Natural killer cell treated with Interleukin-12 subunit alpha and Interleukin-12 subunit beta and Interleukin-15 and Interleukin-18, amount 100 ng/mL, for 72 hours (primary cell): ENCODE measurements at regions not wholly inside any gene's neighbourhood (a gene's known extent, or its start where the extent isn't known, plus 50 kb on each side); places are given as distances from the start of the nearest gene placed in this dataset.

Source experiments
- ATAC-seq, 2 donors: fragments of 150-1000 bp; cut with Tn5 transposase in 1 of 2; sonication (Bioruptor Pico), chemical (Tn5 transposase) in 1 of 2; 2 replicates each; pipeline ENCODE4 v1.10.0; 2021
- DNase-seq: peaks from one replicate; pipeline ENCODE4 v3.0.0; 2022; ENCODE audit warnings: low spot score
- H3K27ac Mint-ChIP-seq, 2 donors: 1 replicate in 1 of 2; 2 replicates in 1 of 2; pipeline ENCODE4 v1.8.0; 2022; ENCODE audit warnings: mixed read lengths in 2 of 2, mild to moderate bottlenecking in 1 of 2, moderate library complexity in 1 of 2
- H3K27me3 Mint-ChIP-seq, 2 donors: 1 replicate in 1 of 2; 2 replicates in 1 of 2; pipeline ENCODE4 v1.8.0; 2022; ENCODE audit warnings: mixed read lengths in 2 of 2
- H3K36me3 Mint-ChIP-seq: one replicate; pipeline ENCODE4 v1.8.0; 2022; ENCODE audit warnings: mixed read lengths
- H3K4me1 Mint-ChIP-seq, 2 donors: 1 replicate in 1 of 2; 2 replicates in 1 of 2; pipeline ENCODE4 v1.8.0; 2022; ENCODE audit warnings: low read depth in 2 of 2, mixed read lengths in 2 of 2, mild to moderate bottlenecking in 1 of 2
- H3K4me3 Mint-ChIP-seq: one replicate; pipeline ENCODE4 v1.8.0; 2022; ENCODE audit warnings: mixed read lengths
- H3K9me3 Mint-ChIP-seq: 2 replicates; pipeline ENCODE4 v1.8.0; 2022; ENCODE audit warnings: mixed read lengths

DNA sequence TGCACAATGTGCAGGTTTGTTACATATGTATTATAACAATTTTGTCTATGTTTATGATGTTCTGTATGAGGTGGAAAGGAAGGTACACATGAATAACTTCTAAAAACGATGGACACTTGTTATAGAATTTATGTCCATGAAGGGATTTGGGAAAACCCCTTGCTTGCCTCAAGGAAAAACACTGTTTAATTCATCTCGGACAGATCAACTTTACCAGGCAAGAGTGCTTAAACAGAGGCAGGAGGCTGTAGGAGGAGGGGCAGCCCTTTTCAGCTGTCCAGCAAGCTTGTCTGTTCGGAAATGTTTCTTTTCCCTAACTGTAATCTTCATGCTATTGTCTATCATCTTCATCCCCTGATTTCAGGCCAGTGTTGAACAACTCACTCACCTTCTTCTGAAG lies 200.9 kb downstream of the CDC14C start:
- Mint-ChIP-seq H3K4me1 (no peaks in the 10 kb centered on the region), H3K27ac (no peak overlapping the region), H3K4me3 (no peak overlapping the region), H3K27me3 (no peaks in the 10 kb centered on the region), H3K36me3 (peaks cover 3% of the 10 kb centered on the region), H3K9me3 (peaks cover 12% of the 10 kb centered on the region)
- no peak for DNase-seq
- no peak for ATAC-seq

DNA sequence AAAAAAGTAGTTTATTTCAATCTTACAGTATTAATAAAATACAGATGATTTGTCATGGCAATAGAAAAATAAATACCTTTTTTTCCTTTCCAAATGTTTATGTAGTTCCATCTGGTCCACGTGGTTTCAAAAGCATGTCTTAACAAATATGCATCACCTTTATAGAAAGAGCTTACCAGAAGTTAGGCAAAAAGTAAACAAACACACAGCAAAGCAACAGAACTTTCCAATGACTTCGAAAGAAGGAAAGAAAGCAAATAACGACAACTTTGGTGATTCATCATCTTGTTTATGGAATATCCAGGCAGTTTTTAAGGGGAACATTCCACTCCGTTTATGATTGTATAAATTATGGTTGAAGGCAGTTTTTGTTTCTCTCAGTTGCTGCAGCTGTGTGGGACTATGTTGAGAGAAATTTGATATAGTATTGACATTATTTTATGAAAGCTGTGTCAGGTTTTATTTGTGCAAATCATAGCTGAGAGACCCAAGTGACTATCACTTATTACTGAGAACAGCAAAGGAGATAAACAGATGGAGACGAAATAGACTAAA lies 203.1 kb downstream of the CDC14C start:
- Mint-ChIP-seq H3K4me3 (no peak overlapping the region), H3K36me3 (no peaks in the 10 kb centered on the region), H3K9me3 (peaks cover 8% of the 10 kb centered on the region), H3K27me3 (no peaks in the 10 kb centered on the region), H3K27ac (no peak overlapping the region), H3K4me1 (no peaks in the 10 kb centered on the region)
- DNase-seq (no peak), ATAC-seq (no peak)

DNA sequence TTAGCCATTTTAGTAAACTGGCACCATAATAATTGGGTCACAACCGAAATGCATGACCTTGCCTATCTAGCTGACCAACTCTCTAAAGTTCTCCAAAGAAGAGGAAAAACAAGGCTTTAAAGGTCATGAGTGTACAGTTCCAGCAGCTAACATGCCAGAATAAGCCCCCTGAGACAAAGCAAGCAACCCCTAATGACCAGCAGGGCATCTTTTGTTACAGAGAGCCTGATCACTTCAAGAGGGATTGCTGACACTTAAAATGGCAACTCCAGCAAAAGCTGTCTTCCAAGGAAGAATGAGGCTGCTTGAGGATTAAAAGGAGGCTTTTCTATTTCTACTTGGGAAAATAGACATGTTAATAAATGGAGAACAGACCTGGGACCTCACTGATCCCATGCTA lies 213.6 kb downstream of the CDC14C start:
- DNase-seq: no peak
- Mint-ChIP-seq H3K4me1 (no peaks in the 10 kb centered on the region), H3K4me3 (no peak overlapping the region), H3K9me3 (peaks cover 6% of the 10 kb centered on the region), H3K36me3 (no peaks in the 10 kb centered on the region), H3K27ac (no peak overlapping the region), H3K27me3 (no peaks in the 10 kb centered on the region)
- no peak for ATAC-seq

DNA sequence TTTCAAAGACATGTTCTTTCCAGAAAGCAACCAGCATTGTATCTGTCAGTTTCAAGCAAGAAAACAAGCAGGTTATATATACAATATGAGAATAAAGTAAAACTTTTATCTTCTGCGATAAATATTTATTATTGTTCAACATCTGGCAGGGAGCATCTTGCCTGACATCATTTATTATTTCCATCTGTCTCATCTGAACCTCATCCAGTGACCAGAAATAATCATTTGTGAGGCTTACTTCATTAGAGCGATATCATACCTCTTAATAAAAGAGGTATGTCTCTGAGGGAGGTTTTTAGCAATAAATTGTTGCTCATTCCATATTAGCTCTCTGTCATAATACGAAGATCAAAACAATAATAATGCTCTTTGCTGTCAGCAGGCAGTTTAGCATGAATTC lies 226.1 kb downstream of the CDC14C start:
- no peaks in the 10 kb centered on the region for H3K4me1 Mint-ChIP-seq
- H3K27ac Mint-ChIP-seq: no peak overlapping the region
- ATAC-seq: no peak

DNA sequence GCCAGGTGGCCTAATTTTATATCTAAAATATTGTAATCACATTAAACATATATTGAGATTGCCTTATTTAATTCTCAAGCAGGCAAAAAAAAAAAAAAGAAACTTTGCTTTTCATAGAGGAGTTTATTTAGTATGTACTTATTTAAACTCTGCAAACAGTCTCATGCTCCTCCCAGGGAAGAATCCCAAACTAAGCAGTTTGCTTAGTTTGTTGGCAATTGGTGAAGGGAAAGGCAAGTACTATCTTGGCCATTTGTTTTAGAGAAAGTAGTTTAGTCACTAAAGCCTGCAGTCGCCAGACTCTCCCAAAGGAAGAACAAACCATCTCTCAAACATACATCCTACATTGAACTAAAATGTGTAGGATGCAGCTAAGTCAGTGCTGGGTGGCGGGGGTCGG lies 226.8 kb downstream of the CDC14C start:
- no peak for ATAC-seq
- Mint-ChIP-seq H3K9me3 (peaks cover 14% of the 10 kb centered on the region), H3K36me3 (peaks cover 4% of the 10 kb centered on the region), H3K4me3 (no peak overlapping the region), H3K27me3 (no peaks in the 10 kb centered on the region), H3K4me1 (no peaks in the 10 kb centered on the region), H3K27ac (no peak overlapping the region)
- DNase-seq: no peak

More for the DNA sequence above, 226.1 kb downstream of the CDC14C start:
- no peak overlapping the region for H3K4me3 Mint-ChIP-seq
- H3K36me3 Mint-ChIP-seq: peaks cover 4% of the 10 kb centered on the region
- H3K27me3 Mint-ChIP-seq: no peaks in the 10 kb centered on the region
- DNase-seq: no peak
- peaks cover 14% of the 10 kb centered on the region for H3K9me3 Mint-ChIP-seq

DNA sequence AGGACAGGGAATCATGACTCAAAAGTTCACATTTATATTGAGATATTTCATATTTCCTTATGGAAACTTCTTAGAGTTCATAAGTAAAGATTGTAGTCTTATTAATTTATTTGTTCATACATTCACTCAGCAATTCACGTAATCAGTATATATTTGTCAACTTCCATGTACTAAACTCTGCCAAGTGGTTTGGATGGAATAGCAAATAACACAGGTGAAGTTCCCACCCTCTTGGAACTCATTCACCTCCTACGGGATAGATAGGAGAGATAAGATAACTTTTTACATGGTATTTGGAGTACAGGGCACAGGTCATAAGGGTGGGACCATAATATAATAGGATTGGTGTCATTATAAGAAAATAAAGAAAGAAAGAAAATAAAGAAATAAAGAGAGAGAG lies 234.0 kb downstream of the CDC14C start:
- ATAC-seq: no peak
- DNase-seq: no peak
- Mint-ChIP-seq H3K27me3 (no peaks in the 10 kb centered on the region), H3K4me3 (no peak overlapping the region), H3K36me3 (no peaks in the 10 kb centered on the region), H3K27ac (no peak overlapping the region), H3K9me3 (no peaks in the 10 kb centered on the region), H3K4me1 (no peaks in the 10 kb centered on the region)

DNA sequence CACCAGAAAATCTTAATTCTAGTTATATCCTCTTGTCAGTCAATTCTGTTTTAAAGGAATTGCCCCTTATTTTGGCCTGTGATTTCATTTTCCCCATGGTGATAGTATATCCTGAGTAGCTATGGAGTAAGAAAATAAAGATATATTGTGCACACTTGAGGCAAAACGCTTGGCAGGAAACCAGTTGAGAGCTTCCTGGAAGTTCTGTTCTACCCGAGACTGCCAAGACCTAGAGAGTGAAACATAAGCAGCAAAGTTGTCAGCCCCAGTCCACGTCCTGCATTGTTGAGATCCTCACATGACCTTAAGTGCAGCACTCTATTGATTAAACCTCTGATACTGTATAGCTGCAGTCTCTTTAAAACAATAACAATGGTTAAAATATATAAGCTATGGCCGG lies 235.2 kb downstream of the CDC14C start:
- H3K4me1 Mint-ChIP-seq: no peaks in the 10 kb centered on the region
- H3K4me3 Mint-ChIP-seq: no peak overlapping the region
- DNase-seq (no peak), ATAC-seq (no peak)
- H3K27ac Mint-ChIP-seq: no peak overlapping the region
- H3K27me3 Mint-ChIP-seq: no peaks in the 10 kb centered on the region
- no peaks in the 10 kb centered on the region for H3K36me3 Mint-ChIP-seq
- no peaks in the 10 kb centered on the region for H3K9me3 Mint-ChIP-seq

DNA sequence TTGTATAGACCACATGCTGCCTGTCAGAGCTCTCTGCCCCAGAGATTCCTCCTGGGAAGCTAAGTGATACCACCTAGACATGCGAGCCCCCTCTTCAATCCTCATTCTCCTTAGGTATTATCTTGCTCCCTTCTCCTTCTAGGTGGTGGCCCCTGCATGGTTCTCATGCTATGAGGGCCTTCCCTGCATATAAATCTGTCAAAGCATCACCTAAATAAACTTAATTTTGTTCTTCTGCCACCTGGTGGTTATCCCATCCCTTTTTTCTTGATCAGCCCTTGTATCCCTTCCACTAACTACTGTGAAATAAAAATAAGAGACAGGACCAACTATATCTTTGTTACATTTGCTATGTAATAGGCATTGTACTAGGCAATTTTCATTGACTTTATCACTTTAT lies 242.1 kb downstream of the CDC14C start:
- DNase-seq: no peak
- Mint-ChIP-seq H3K4me3 (no peak overlapping the region), H3K27ac (no peak overlapping the region), H3K36me3 (no peaks in the 10 kb centered on the region), H3K27me3 (no peaks in the 10 kb centered on the region), H3K9me3 (peaks cover 7% of the 10 kb centered on the region), H3K4me1 (no peaks in the 10 kb centered on the region)
- no peak for ATAC-seq

DNA sequence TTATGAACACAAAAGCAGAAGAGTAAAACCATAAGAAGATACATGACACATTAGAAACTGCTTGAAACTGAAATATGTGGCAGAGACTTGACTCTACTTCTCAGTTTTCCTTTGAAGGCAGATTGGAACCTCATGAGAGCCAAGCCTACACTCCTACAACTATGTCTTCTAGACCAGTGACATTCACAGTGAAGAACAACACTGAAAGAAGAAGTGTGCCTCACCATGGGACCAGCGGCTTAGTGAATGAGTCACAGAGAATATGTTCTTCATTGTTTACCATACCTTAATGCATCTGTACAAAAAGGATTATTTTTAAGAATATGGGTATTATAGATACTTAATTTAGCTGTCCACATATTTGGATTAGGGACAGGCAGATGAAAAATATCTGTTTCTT lies 248.3 kb downstream of the CDC14C start:
- Mint-ChIP-seq H3K36me3 (no peaks in the 10 kb centered on the region), H3K27me3 (no peaks in the 10 kb centered on the region), H3K4me3 (no peak overlapping the region), H3K9me3 (peaks cover 7% of the 10 kb centered on the region), H3K4me1 (no peaks in the 10 kb centered on the region), H3K27ac (no peak overlapping the region)
- DNase-seq: no peak
- no peak for ATAC-seq

DNA sequence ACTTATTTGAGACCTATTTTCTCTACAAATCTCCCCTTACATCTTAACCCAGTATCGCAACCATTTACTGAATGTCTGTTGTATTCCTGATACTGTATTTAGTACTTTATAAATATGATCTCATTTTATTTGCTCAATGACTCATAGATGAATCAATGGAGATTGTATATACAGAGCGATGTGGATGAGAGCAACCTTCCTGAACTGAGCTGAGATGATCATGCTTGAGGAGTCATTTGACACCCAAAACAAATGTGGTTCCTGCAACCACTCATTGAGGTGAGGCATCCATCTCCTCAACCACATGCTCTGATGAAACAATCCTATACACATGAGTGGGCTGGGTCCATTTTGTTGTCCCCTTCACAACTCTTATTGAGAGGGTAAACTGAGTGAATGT lies 250.0 kb downstream of the CDC14C start:
- Mint-ChIP-seq H3K27me3 (no peaks in the 10 kb centered on the region), H3K36me3 (no peaks in the 10 kb centered on the region), H3K27ac (no peak overlapping the region), H3K4me1 (no peaks in the 10 kb centered on the region), H3K9me3 (peaks cover 12% of the 10 kb centered on the region), H3K4me3 (no peak overlapping the region)
- DNase-seq (no peak), ATAC-seq (no peak)

DNA sequence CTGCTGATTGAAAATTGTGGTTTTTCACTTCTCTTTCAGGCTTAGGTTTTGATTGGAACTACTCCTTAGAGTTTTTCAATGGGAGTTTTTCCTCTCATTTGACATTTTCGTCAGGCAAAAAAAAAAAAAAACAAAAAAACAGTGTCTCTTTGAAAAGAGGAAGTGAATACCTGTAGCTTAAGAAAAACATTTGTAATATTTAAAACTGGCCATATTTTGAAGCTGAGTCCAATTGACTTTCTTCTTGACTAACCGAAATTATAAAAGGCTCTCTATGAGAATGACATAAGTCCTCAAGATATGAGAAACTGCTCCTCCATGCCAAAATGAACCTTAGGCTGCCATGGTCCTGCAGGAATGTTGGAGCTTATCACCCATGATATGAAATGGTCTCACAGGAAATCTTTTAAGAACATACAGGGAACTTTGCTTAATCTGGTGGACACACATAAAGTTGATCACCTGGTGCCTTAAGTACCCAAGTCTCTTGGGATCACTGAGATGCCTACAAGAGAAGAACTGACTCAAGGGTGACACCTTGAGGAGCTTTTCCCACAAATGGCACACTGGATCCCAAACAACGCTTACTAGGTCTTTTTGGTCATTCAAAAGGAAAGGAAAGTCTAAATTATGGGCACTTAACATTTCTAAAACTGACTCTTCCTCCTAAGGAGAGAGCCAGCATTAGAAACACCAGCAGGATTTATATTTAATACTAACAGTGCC lies 263.4 kb downstream of the CDC14C start:
- Mint-ChIP-seq H3K27ac (no peak overlapping the region), H3K27me3 (no peaks in the 10 kb centered on the region), H3K36me3 (no peaks in the 10 kb centered on the region), H3K9me3 (peaks cover 4% of the 10 kb centered on the region), H3K4me3 (no peak overlapping the region), H3K4me1 (no peaks in the 10 kb centered on the region)
- DNase-seq: no peak
- no peak for ATAC-seq

DNA sequence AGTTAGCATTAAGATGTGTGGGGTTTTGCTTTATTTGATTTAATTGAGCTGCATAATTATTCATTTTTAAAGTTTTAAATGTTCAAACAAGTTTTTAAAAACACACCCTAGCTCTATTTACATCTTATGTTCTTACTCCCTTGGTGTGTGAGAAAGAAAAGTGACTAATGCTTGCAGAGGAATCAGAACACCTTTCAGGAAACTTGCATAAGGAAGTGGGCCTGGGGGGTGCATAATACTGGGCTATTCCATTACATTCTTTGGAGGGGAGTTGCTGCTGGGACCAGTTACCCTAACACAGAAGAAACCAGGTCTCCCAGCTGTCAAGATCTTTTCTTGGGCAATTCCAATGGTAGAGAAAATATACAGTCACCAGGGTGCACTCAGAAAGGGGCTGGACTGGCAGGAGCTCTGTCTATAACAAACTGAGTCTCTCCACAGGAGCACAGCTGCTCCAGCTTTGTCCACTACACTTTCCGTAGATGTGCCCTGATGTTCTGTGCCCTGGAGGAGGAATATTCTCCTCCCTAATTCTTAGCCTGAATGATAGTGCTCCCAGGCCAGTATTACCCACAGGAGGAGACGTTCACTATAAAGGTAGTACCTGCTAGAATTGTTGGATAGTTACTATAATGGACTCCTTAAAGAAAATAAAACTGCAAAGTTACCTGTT lies 304.2 kb downstream of the CDC14C start:
- H3K4me1 Mint-ChIP-seq: no peaks in the 10 kb centered on the region
- no peak overlapping the region for H3K4me3 Mint-ChIP-seq
- H3K27me3 Mint-ChIP-seq: no peaks in the 10 kb centered on the region
- ATAC-seq (no peak), DNase-seq (no peak)
- no peaks in the 10 kb centered on the region for H3K36me3 Mint-ChIP-seq
- H3K9me3 Mint-ChIP-seq: peaks cover 16% of the 10 kb centered on the region
- H3K27ac Mint-ChIP-seq: no peak overlapping the region

DNA sequence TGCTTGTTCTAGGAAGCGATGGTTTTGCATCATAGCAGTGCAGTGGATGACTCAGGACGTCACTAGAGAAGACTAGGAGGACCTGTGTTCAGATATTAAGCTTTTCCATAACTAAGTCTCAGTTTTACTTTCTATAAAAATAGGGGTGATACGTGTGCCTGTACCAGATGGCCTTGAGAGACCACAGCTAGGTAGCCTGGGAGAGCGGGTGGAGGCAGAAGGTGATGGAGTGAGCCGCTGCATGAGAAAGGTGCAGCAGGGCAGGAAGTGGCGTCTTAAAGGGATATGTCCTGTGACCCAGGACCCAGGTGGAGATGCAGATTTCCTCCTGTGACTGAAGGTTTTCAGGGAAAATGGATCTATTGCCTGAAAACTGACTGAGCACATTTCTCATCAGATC lies 304.9 kb downstream of the CDC14C start:
- DNase-seq: no peak
- Mint-ChIP-seq H3K4me1 (no peaks in the 10 kb centered on the region), H3K9me3 (peaks cover 16% of the 10 kb centered on the region), H3K27ac (no peak overlapping the region), H3K36me3 (no peaks in the 10 kb centered on the region), H3K27me3 (no peaks in the 10 kb centered on the region), H3K4me3 (no peak overlapping the region)
- ATAC-seq: no peak

DNA sequence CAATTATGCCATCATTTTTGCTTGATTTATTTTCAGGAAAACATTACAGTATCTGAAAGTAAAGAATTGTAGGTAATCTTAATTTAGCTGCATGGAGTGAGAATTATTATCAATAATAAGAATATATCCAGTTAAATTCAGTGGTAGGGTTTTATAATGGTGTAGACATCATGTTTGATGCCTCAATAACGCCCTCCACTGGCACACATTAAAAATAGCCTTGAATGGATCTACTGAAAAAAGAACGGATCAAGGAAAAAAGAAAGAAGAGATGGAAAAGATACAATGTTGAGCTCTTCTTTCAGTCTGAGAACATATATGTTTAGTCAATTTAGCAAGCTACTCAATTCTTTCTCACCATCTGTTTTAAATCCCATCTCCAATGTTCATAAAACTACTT lies 319.2 kb downstream of the CDC14C start:
- ATAC-seq: no peak
- H3K4me1 Mint-ChIP-seq: no peaks in the 10 kb centered on the region
- H3K27ac Mint-ChIP-seq: no peak overlapping the region
- no peaks in the 10 kb centered on the region for H3K27me3 Mint-ChIP-seq
- H3K36me3 Mint-ChIP-seq: no peaks in the 10 kb centered on the region
- H3K4me3 Mint-ChIP-seq: no peak overlapping the region
- no peak for DNase-seq
- peaks cover 25% of the 10 kb centered on the region for H3K9me3 Mint-ChIP-seq
